Astrocyte (in vitro differentiated cells and primary cell): ENCODE measurements at regions not wholly inside any gene's neighbourhood (a gene's known extent, or its start where the extent isn't known, plus 50 kb on each side); places are given as distances from the start of the nearest gene placed in this dataset.

Source experiments
- CTCF ChIP-seq: IDR thresholded peaks from 2 replicates; pipeline ENCODE4 v1.5.1; 2011; ENCODE audit warnings: low read depth, mild to moderate bottlenecking, inconsistent platforms, low read length, moderate library complexity; ENCODE audit not compliant: insufficient read depth
- EZH2 ChIP-seq: IDR thresholded peaks from 2 replicates; pipeline ENCODE4 v1.6.1; 2012; ENCODE audit warnings: mild to moderate bottlenecking, low read length, inconsistent platforms; ENCODE audit not compliant: insufficient read depth

- TF ChIP-seq CTCF (no peak), EZH2 (no peak)
These were observed 203.6 kb upstream of the PRSS58 start for GRCh38 chr7:142461437-142461836.
